ENCODE measurements at regions not wholly inside any gene's neighbourhood (a gene's known extent, or its start where the extent isn't known, plus 50 kb on each side); places are given as distances from the start of the nearest gene placed in this dataset.
"Not testable (repeated sequence)": the region's sequence is repeated elsewhere in the genome, so short reads cannot be mapped to it uniquely, and the experiment has no call there.

GRCh38 chr17:64716496-64716895, 54.4 kb upstream of the SMURF2 start:
- H3K4me1 ChIP-seq (ENCODE audit: insufficient read depth, low read length) = not testable (repeated sequence)

GRCh38 chr17:64713786-64714185, 51.7 kb upstream of the SMURF2 start:
- not testable (repeated sequence) for H3K27me3 ChIP-seq (ENCODE audit: insufficient read depth, low read length); H3K9me3 ChIP-seq (ENCODE audit: insufficient read depth, low read depth, low read length); H3K4me1 ChIP-seq (ENCODE audit: insufficient read depth, low read length); H3K4me3 ChIP-seq (ENCODE audit: low read length); H3K27ac ChIP-seq (ENCODE audit: low read length); H3K36me3 ChIP-seq (ENCODE audit: insufficient read depth, low read depth, low read length); H3K9ac ChIP-seq (ENCODE audit: low read depth, low read length)

More at GRCh38 chr17:64716496-64716895, 54.4 kb upstream of the SMURF2 start:
- H3K9me3 ChIP-seq (ENCODE audit: insufficient read depth, low read depth, low read length); H3K9ac ChIP-seq (ENCODE audit: low read depth, low read length); H3K27ac ChIP-seq (ENCODE audit: low read length); H3K4me3 ChIP-seq (ENCODE audit: low read length); H3K36me3 ChIP-seq (ENCODE audit: insufficient read depth, low read depth, low read length); H3K27me3 ChIP-seq (ENCODE audit: insufficient read depth, low read length): not testable (repeated sequence)

GRCh38 chr17:64712557-64713351, 50.6 kb upstream of the SMURF2 start:
- H3K4me1 ChIP-seq (ENCODE audit: insufficient read depth, low read length); H3K9me3 ChIP-seq (ENCODE audit: insufficient read depth, low read depth, low read length); H3K4me3 ChIP-seq (ENCODE audit: low read length); H3K27ac ChIP-seq (ENCODE audit: low read length); H3K9ac ChIP-seq (ENCODE audit: low read depth, low read length); H3K27me3 ChIP-seq (ENCODE audit: insufficient read depth, low read length); H3K36me3 ChIP-seq (ENCODE audit: insufficient read depth, low read depth, low read length): not testable (repeated sequence)
